Psoas muscle (tissue), 7 donors: ENCODE measurements at regions not wholly inside any gene's neighbourhood (a gene's known extent, or its start where the extent isn't known, plus 50 kb on each side); places are given as distances from the start of the nearest gene placed in this dataset.

ENCODE experiments used
- ATAC-seq, 4 donors: fragments of 200-7000 bp; cut with Tn5 transposase; one replicate each; pipeline ENCODE4 v1.9.1; 2020; ENCODE audit warnings: moderate library complexity in 3 of 4, mild to moderate bottlenecking in 2 of 4
- DNase-seq, 2 donors: peaks; one replicate each; pipeline ENCODE4 v3.0.0-alpha.2; 2020
- H3K27ac ChIP-seq: fragments of 200-600 bp; one replicate; pipeline ENCODE4 v1.8.0; 2022
- H3K27me3 ChIP-seq, 3 donors: fragments of 200-600 bp in 1 of 3; one replicate each; pipeline versions ENCODE4 v1.6.1 to v1.8.0; 2013 to 2022; ENCODE audit warnings: low read length in 2 of 3, mild to moderate bottlenecking in 2 of 3, moderate library complexity in 1 of 3; ENCODE audit not compliant: insufficient read depth in 3 of 3
- H3K36me3 ChIP-seq, 2 donors: fragments of 200-600 bp in 1 of 2; one replicate each; pipeline versions ENCODE4 v1.6.1 to v1.8.0; 2013 to 2022; ENCODE audit warnings: low read depth in 1 of 2, mild to moderate bottlenecking in 1 of 2, moderate library complexity in 1 of 2; ENCODE audit not compliant: insufficient read depth in 1 of 2
- H3K4me1 ChIP-seq: fragments of 200-600 bp; one replicate; pipeline ENCODE4 v1.8.0; 2022
- H3K4me3 ChIP-seq: fragments of 200-600 bp; one replicate; pipeline ENCODE4 v1.8.0; 2022; ENCODE audit warnings: mild to moderate bottlenecking
- H3K9me3 ChIP-seq: fragments of 200-600 bp; one replicate; pipeline ENCODE4 v1.8.0; 2022
- WGBS, 3 donors: extraction: QIAGEN DNeasy Blood & Tissue Kit; methylation state at CpG; one replicate each; pipeline versions ENCODE4 v1.1.6 to v1.1.7; 2013; 5-methylcytosine and 5-hydroxymethylcytosine counted together
- intact Hi-C, 2 donors: fragments of 100-400 bp; cut with DNase I; formaldehyde crosslinking; loops; one replicate each; pipeline versions ENCODE4 v1.11.0 to v1.14.2; 2022
- TF ChIP-seq, protein P1 (sequence below): fragments of 200-600 bp; IDR thresholded peaks from one replicate; pipeline ENCODE4 v1.8.0; 2022; ENCODE audit warnings: antibody characterized with exemption
- donor health status: healthy with polysubstance abuse.
- donor health status: DM: no; HTN: no; CAD: no; lungs with moderate emphysema.
- donor health status: Bipolar disorder and iron deficiency.
- donor health status: healthy.
- donor health status: DM: yes; HTN: yes; CAD: no.
- donor health status: DM: no; HTN: no; CAD: no.
- donor health status: DM: yes; HTN: yes; CAD: no.

DNA sequence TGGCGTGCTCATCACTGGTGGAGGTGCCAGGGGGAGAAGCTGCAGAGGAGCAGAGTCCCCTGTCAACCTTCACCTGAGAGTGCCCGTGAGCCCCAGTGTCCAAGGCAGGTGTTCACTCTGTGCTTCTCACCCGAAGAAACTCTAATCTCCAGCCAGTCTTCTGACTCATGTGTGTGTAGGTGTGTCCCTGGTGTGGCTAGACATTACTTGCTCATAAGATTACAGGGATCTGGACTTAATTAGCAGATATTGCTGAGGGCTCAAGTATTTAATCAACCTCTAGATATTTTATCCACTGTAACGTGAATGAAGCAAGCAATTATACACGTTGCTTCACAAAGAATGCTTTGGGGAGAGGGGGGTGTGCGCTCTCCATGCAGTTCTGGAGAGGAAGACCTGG is 72.5 kb downstream of the MED10 start:
- Histone ChIP-seq H3K4me3 (no peak overlapping the region), H3K9me3 (no peaks in the 10 kb centered on the region), H3K36me3 (no peaks in the 10 kb centered on the region), H3K27ac (no peak overlapping the region), H3K4me1 (no peaks in the 10 kb centered on the region), H3K27me3 (peaks cover 0 to 4% (median 3%) of the 10 kb centered on the region in 3 donors)
- TF ChIP-seq, protein P1, sequence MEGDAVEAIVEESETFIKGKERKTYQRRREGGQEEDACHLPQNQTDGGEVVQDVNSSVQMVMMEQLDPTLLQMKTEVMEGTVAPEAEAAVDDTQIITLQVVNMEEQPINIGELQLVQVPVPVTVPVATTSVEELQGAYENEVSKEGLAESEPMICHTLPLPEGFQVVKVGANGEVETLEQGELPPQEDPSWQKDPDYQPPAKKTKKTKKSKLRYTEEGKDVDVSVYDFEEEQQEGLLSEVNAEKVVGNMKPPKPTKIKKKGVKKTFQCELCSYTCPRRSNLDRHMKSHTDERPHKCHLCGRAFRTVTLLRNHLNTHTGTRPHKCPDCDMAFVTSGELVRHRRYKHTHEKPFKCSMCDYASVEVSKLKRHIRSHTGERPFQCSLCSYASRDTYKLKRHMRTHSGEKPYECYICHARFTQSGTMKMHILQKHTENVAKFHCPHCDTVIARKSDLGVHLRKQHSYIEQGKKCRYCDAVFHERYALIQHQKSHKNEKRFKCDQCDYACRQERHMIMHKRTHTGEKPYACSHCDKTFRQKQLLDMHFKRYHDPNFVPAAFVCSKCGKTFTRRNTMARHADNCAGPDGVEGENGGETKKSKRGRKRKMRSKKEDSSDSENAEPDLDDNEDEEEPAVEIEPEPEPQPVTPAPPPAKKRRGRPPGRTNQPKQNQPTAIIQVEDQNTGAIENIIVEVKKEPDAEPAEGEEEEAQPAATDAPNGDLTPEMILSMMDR = no peak
- WGBS, 3 donors = 67 to 75% (median 74%) methylated on average over 6 of the region's 6 CpGs
- intact Hi-C loops = no loop called here
- DNase-seq = no peak
- ATAC-seq = no peak

DNA sequence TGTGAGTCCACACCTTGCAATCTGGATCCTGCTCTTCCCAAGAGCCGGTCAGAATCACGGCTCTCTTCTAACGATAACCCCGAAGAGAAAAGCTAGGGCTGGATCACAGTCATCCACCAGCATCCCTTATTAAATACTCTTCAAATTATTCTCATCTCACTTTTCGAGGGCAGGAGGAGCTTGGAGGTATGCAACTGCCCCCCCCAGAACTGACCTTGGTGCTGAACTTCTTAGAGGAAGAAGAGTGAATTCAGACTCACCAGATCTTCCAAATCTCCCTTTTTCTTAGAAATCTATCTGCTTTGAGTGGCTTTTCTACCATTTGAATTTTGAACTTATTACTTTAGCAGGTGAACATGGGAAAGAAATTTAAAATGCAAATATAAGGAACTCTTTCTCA is 75.7 kb downstream of the MED10 start:
- H3K4me3 ChIP-seq = no peak overlapping the region
- ATAC-seq (no peak), DNase-seq (no peak)
- H3K27me3 ChIP-seq = peaks cover 0 to 3% (median 0%) of the 10 kb centered on the region in 3 donors
- H3K9me3 ChIP-seq = no peaks in the 10 kb centered on the region
- TF ChIP-seq, protein P1 = no peak
- no peak overlapping the region for H3K27ac ChIP-seq
- intact Hi-C loops = no loop called here
- WGBS, 3 donors = 52 to 57% (median 54%) methylated on average over 5 of the region's 5 CpGs
- H3K36me3 ChIP-seq = no peaks in the 10 kb centered on the region
- H3K4me1 ChIP-seq = no peaks in the 10 kb centered on the region

GRCh38 chr5:6302075-6302474 is 76.3 kb downstream of the MED10 start:
- ATAC-seq = no peak
- Histone ChIP-seq H3K27ac (no peak overlapping the region), H3K9me3 (no peaks in the 10 kb centered on the region), H3K4me1 (no peaks in the 10 kb centered on the region), H3K4me3 (no peak overlapping the region), H3K27me3 (peaks cover 0 to 2% (median 0%) of the 10 kb centered on the region in 3 donors), H3K36me3 (no peaks in the 10 kb centered on the region)
- TF ChIP-seq, protein P1 = no peak
- no peak for DNase-seq
- 14 to 20% (median 19%) methylated on average over 4 of the region's 4 CpGs for WGBS, 3 donors
- intact Hi-C loops = no loop called here

DNA sequence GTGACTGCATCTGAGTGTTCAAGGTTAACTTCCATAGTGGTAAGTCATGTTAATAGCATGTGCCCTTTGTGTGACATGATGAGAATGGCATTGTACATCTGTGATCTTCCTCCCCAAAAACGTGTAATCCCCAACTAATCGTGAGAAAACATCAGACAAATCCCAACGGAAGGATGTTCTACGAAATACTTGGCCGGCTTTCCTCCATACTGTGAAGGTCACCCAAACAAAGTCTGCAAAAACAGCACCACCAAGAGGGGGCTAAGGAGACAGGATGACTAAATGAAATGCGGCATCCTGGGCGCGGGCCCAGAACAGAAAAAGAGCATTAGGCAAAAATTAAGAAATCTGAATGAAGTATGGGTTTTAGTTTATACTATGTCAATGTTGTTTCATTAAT is 81.8 kb downstream of the MED10 start:
- DNase-seq = no peak
- intact Hi-C loops = loop anchor here in 1 of 2 donors (10.0 kb wide), 1 partner anchor 278 kb away; no protein-coding TSS in a partner anchor
- Histone ChIP-seq H3K27me3 (no peaks in the 10 kb centered on the region), H3K36me3 (no peaks in the 10 kb centered on the region), H3K27ac (no peak overlapping the region), H3K4me1 (no peaks in the 10 kb centered on the region), H3K9me3 (peaks cover 3% of the 10 kb centered on the region), H3K4me3 (no peak overlapping the region)
- 68 to 70% (median 69%) methylated on average over 8 of the region's 8 CpGs for WGBS, 3 donors
- ATAC-seq = no peak
- TF ChIP-seq, protein P1 = no peak

- Histone ChIP-seq H3K4me3 (no peak overlapping the region), H3K4me1 (no peaks in the 10 kb centered on the region), H3K9me3 (peaks cover 3% of the 10 kb centered on the region), H3K36me3 (no peaks in the 10 kb centered on the region), H3K27ac (no peak overlapping the region), H3K27me3 (no peaks in the 10 kb centered on the region)
- ATAC-seq (no peak), DNase-seq (no peak)
- intact Hi-C loops = loop anchor here in 1 of 2 donors (10.0 kb wide), 1 partner anchor 283 kb away; no protein-coding TSS in a partner anchor
- WGBS, 3 donors = 20 to 27% (median 23%) methylated on average over 3 of the region's 3 CpGs
- TF ChIP-seq, protein P1 = peak; percentile 30
These were observed 86.4 kb downstream of the MED10 start for GRCh38 chr5:6291961-6292360.
